HCT116 (cell line): ENCODE measurements at regions not wholly inside any gene's neighbourhood (a gene's known extent, or its start where the extent isn't known, plus 50 kb on each side); places are given as distances from the start of the nearest gene placed in this dataset.

Experiments
- ATAC-seq: fragments of 200-7000 bp; cut with Tn5 transposase; 2 replicates; pipeline ENCODE4 v1.9.1; 2020; ENCODE audit warnings: mild to moderate bottlenecking, moderate library complexity
- BruUV-seq: library from RNA; stranded (reverse); fragments of 400-500 nt; replicated peaks from 2 replicates; lab custom pipeline; 2021; lab: Mats Ljungman, UMichigan
- CTCF ChIA-PET: fragments of 300-600 bp; sonication (Branson Sonifier 250); formaldehyde crosslinking; loops from one replicate; lab custom pipeline; 2021; ENCODE audit warnings: antibody characterized with exemption; lab: Charles Lee
- POLR2A ChIA-PET: fragments of 300-600, 350-600 bp; sonication (Branson Sonifier 250); formaldehyde crosslinking; loops from one replicate; lab custom pipeline; 2021; ENCODE audit warnings: antibody characterized with exemption; lab: Charles Lee
- RAD21 ChIA-PET, 2 experiments: fragments of 300-600 bp; sonication (Branson Sonifier 250); formaldehyde crosslinking; loops; one replicate each; lab custom pipeline; 2023; ENCODE audit warnings: low total read pairs in 2 of 2; ENCODE audit not compliant: uncharacterized antibody in 2 of 2, unreplicated experiment in 2 of 2, low non-redundant PET in 1 of 2; lab: Charles Lee
- DNase-seq: peaks from one replicate; pipeline ENCODE4 v3.0.0-alpha.2; 2010; ENCODE audit warnings: low read depth, low spot score
- H2AFZ ChIP-seq: fragments of 200-600 bp; shearing (Covaris generic), sonication (generic); 2 replicates; pipeline ENCODE4 v1.6.1; 2017; ENCODE audit warnings: low read depth, mixed run types, mixed read lengths, antibody characterized with exemption, low read length; ENCODE audit not compliant: poor library complexity, severe bottlenecking
- H3K27ac ChIP-seq: 2 replicates; pipeline ENCODE4 v1.5.1; 2012; ENCODE audit warnings: low read depth, low read length
- H3K27me3 ChIP-seq: fragments of 200-600 bp; sonication (generic); 2 replicates; pipeline ENCODE4 v1.6.1; 2016; ENCODE audit warnings: mixed run types, low read length, mixed read lengths; ENCODE audit not compliant: insufficient read depth
- H3K36me3 ChIP-seq, 2 experiments: fragments of 200-500 bp in 1 of 2; fragments of 200-600 bp in 1 of 2; sonication (Bioruptor generic) in 1 of 2; sonication (generic) in 1 of 2; 2 replicates each; pipeline versions ENCODE4 v1.5.1 to v1.6.1; 2014 to 2016; ENCODE audit warnings: low read length in 2 of 2, inconsistent platforms in 1 of 2, mixed read lengths in 1 of 2, mixed run types in 1 of 2; ENCODE audit not compliant: insufficient read depth in 2 of 2, control insufficient read depth in 1 of 2
- H3K4me1 ChIP-seq, 2 experiments: fragments of 200-600 bp in 1 of 2; sonication (generic) in 1 of 2; 2 replicates each; pipeline versions ENCODE4 v1.5.1 to v1.6.1; 2012 to 2017; ENCODE audit warnings: low read length in 2 of 2, inconsistent platforms in 1 of 2, mild to moderate bottlenecking in 1 of 2, mixed read lengths in 1 of 2, mixed run types in 1 of 2, moderate library complexity in 1 of 2; ENCODE audit not compliant: insufficient read depth in 2 of 2, control insufficient read depth in 1 of 2
- H3K4me2 ChIP-seq: fragments of 200-600 bp; sonication (generic); 2 replicates; pipeline ENCODE4 v1.6.1; 2017; ENCODE audit warnings: mixed run types, low read length, mixed read lengths
- H3K4me3 ChIP-seq, 2 experiments: fragments of 200-600 bp in 1 of 2; sonication (generic) in 1 of 2; replicated peaks in 1 of 2; 2 replicates each; pipeline ENCODE4 v1.5.1; 2011 to 2016; ENCODE audit warnings: low read length in 2 of 2, control low read depth in 1 of 2, low read depth in 1 of 2, mild to moderate bottlenecking in 1 of 2, mixed read lengths in 1 of 2, mixed run types in 1 of 2
- H3K79me2 ChIP-seq: fragments of 200-600 bp; sonication (generic); 2 replicates; pipeline ENCODE4 v1.6.1; 2017; ENCODE audit warnings: mild to moderate bottlenecking, mixed run types, low read length, moderate library complexity, mixed read lengths; ENCODE audit not compliant: insufficient read depth
- H3K9ac ChIP-seq: fragments of 200-600 bp; sonication (generic); 2 replicates; pipeline ENCODE4 v1.6.1; 2016; ENCODE audit warnings: low read length, mixed read lengths
- H3K9me2 ChIP-seq: fragments of 200-600 bp; sonication (generic), shearing (Covaris generic); 2 replicates; pipeline ENCODE4 v1.6.1; 2017; ENCODE audit warnings: mixed run types, mild to moderate bottlenecking, moderate library complexity; ENCODE audit not compliant: insufficient read depth
- H3K9me3 ChIP-seq, 2 experiments: fragments of 200-500 bp in 1 of 2; fragments of 200-600 bp in 1 of 2; sonication (Bioruptor generic) in 1 of 2; sonication (generic) in 1 of 2; 2 replicates each; pipeline ENCODE4 v1.6.1; 2014 to 2017; ENCODE audit warnings: low read length in 2 of 2, mixed read lengths in 2 of 2, inconsistent platforms in 1 of 2, low read depth in 1 of 2, mild to moderate bottlenecking in 1 of 2, mixed run types in 1 of 2, moderate library complexity in 1 of 2; ENCODE audit not compliant: control insufficient read depth in 1 of 2, insufficient read depth in 1 of 2
- H4K20me1 ChIP-seq: fragments of 200-600 bp; sonication (generic), shearing (Covaris generic); 2 replicates; pipeline ENCODE4 v1.6.1; 2017; ENCODE audit warnings: mixed run types, mild to moderate bottlenecking, moderate library complexity; ENCODE audit not compliant: insufficient read depth
- ATF3 ChIP-seq: IDR thresholded peaks from 2 replicates; pipeline ENCODE4 v1.6.1; 2012
- CBX3 ChIP-seq: IDR thresholded peaks from 2 replicates; pipeline ENCODE4 v1.6.1; 2012; ENCODE audit warnings: low read depth
- CEBPB ChIP-seq: IDR thresholded peaks from 2 replicates; pipeline ENCODE4 v1.6.1; 2012; ENCODE audit warnings: low read depth
- EGR1 ChIP-seq: IDR thresholded peaks from 2 replicates; pipeline ENCODE4 v1.6.1; 2012; ENCODE audit warnings: low read depth
- ELF1 ChIP-seq: IDR thresholded peaks from 2 replicates; pipeline ENCODE4 v1.6.1; 2012; ENCODE audit warnings: low read depth, borderline replicate concordance
- EZH2 ChIP-seq: fragments of 200-600 bp; sonication (generic); IDR thresholded peaks from 2 replicates; pipeline ENCODE4 v1.6.1; 2017; ENCODE audit warnings: antibody characterized with exemption, mixed run types
- EZH2phosphoT487 ChIP-seq: fragments of 200-600 bp; IDR thresholded peaks from 2 replicates; pipeline ENCODE4 v1.6.1; 2018; ENCODE audit warnings: antibody characterized with exemption, borderline replicate concordance
- FOSL1 ChIP-seq: IDR thresholded peaks from 2 replicates; pipeline ENCODE4 v1.6.1; 2012; ENCODE audit warnings: low read depth
- JUND ChIP-seq: IDR thresholded peaks from 2 replicates; pipeline ENCODE4 v1.6.1; 2012
- MAX ChIP-seq: IDR thresholded peaks from 2 replicates; pipeline ENCODE4 v1.6.1; 2012
- POLR2A ChIP-seq: IDR thresholded peaks from 2 replicates; pipeline ENCODE4 v1.7.0; 2011; ENCODE audit warnings: borderline replicate concordance; ENCODE audit not compliant: insufficient read depth, insufficient read length; ENCODE audit errors: extremely low read depth
- RAD21 ChIP-seq: IDR thresholded peaks from 2 replicates; pipeline ENCODE4 v1.6.1; 2012; ENCODE audit warnings: low read depth, mild to moderate bottlenecking
- REST ChIP-seq: IDR thresholded peaks from 2 replicates; pipeline ENCODE4 v1.6.1; 2012; ENCODE audit warnings: low read depth
- SIN3A ChIP-seq: IDR thresholded peaks from 2 replicates; pipeline ENCODE4 v1.6.1; 2012; ENCODE audit warnings: low read depth
- SP1 ChIP-seq: IDR thresholded peaks from 2 replicates; pipeline ENCODE4 v1.6.1; 2012; ENCODE audit warnings: low read depth
- SRF ChIP-seq: IDR thresholded peaks from 2 replicates; pipeline ENCODE4 v1.6.1; 2012; ENCODE audit warnings: low read depth
- TCF7L2 ChIP-seq: IDR thresholded peaks from 2 replicates; pipeline ENCODE4 v1.7.0; 2011; ENCODE audit warnings: borderline replicate concordance, inconsistent platforms; ENCODE audit not compliant: insufficient read depth, insufficient read length; ENCODE audit errors: extremely low read depth
- ZBTB33 ChIP-seq: IDR thresholded peaks from 2 replicates; pipeline ENCODE4 v1.6.1; 2011; ENCODE audit warnings: mild to moderate bottlenecking, low read length, moderate library complexity; ENCODE audit not compliant: insufficient replicate concordance; ENCODE audit errors: extremely low read depth
- ZNF274 ChIP-seq: fragments of 200-500 bp; sonication (Bioruptor generic); IDR thresholded peaks from 2 replicates; pipeline ENCODE4 v1.6.1; 2014; ENCODE audit warnings: mild to moderate bottlenecking, low read depth, low read length, inconsistent platforms
- intact Hi-C: fragments of 100-400 bp; cut with micrococcal nuclease; formaldehyde crosslinking; loops from 2 replicates; pipeline ENCODE4 v1.10.0; 2022
- TF ChIP-seq, protein P1 (sequence below), 3 experiments: fragments of 200-600 bp in 1 of 3; sonication (generic) in 1 of 3; IDR thresholded peaks in 2 of 3; conservative IDR thresholded peaks in 1 of 3; 2 replicates each; pipeline ENCODE4 v1.5.1; 2012 to 2017; ENCODE audit warnings: low read depth in 2 of 3, low read length in 2 of 3, antibody characterized with exemption in 1 of 3, borderline replicate concordance in 1 of 3, control low read depth in 1 of 3, mild to moderate bottlenecking in 1 of 3, mixed read lengths in 1 of 3, mixed run types in 1 of 3, moderate library complexity in 1 of 3; ENCODE audit not compliant: insufficient read depth in 1 of 3

DNA sequence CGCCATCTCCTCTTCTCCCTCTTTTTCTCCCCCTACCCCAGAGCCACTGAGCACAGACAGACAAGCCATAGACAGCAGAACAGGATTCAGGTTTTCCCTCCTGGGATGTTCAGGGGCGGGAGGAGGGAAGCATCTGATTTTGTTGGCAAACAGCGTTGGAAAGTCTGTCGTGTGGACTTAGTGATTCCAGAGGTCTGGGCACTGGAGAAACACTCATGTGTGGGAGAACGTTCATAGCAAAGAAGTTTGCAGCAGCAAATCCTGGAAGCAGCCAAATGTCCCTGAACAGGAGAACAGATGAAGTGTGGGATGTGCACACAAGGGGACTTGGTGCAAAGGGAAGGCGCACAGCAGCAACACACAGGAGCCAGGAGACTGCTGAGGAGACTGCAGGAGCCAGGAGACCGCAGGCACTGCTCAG is 264.1 kb upstream of the CDYL start (continued):
- TF ChIP-seq RAD21 (no peak), TCF7L2 (no peak), SIN3A (no peak), CEBPB (no peak), EZH2phosphoT487 (no peak), EZH2 (no peak)
- TF ChIP-seq, all 23 proteins: peak for 0

DNA sequence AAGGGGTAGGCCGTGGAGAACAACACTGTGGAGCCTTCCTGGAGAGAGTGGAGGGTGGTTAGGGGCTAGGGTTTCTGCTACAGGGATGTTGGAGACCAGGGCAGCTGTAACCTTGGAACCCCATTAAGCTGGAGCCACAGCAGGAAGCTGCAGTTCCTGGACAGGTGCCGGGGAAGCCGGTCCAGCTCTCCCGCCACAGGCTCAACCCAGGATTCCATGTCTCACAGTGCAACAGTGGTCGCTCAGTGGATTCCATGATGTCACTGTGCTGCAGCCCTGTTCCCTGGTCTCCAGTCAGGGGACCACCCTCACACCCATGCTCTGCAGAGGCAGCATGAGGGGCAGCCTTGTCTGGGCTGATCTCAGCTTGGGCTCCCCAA is 264.6 kb upstream of the CDYL start:
- Histone ChIP-seq H3K9ac (no peak overlapping the region), H3K27me3 (no peaks in the 10 kb centered on the region), H3K4me3 (no peak overlapping the region), H3K4me2 (no peak overlapping the region), H3K27ac (no peak overlapping the region), H2AFZ (no peak overlapping the region), H3K4me1 (no peaks in the 10 kb centered on the region), H3K9me2 (no peaks in the 10 kb centered on the region), H3K79me2 (no peaks in the 10 kb centered on the region), H3K36me3 (no peaks in the 10 kb centered on the region), H4K20me1 (no peaks in the 10 kb centered on the region), H3K9me3 (no peaks in the 10 kb centered on the region)
- POLR2A ChIA-PET, result no interaction called here
- intact Hi-C loops, result no loop called here
- BruUV-seq, result no TSS peak
- ATAC-seq (no peak), DNase-seq (no peak)
- CTCF ChIA-PET, result no interaction called here
- RAD21 ChIA-PET, result no interaction called here
- TF ChIP-seq SP1 (no peak), RAD21 (no peak), CBX3 (no peak), ELF1 (no peak), ATF3 (no peak), POLR2A (no peak), SRF (no peak), ZBTB33 (no peak), MAX (no peak), FOSL1 (no peak), ZNF274 (no peak), SIN3A (no peak), EGR1 (no peak), CEBPB (no peak), JUND (no peak), REST (no peak)
- TF ChIP-seq, protein P1, sequence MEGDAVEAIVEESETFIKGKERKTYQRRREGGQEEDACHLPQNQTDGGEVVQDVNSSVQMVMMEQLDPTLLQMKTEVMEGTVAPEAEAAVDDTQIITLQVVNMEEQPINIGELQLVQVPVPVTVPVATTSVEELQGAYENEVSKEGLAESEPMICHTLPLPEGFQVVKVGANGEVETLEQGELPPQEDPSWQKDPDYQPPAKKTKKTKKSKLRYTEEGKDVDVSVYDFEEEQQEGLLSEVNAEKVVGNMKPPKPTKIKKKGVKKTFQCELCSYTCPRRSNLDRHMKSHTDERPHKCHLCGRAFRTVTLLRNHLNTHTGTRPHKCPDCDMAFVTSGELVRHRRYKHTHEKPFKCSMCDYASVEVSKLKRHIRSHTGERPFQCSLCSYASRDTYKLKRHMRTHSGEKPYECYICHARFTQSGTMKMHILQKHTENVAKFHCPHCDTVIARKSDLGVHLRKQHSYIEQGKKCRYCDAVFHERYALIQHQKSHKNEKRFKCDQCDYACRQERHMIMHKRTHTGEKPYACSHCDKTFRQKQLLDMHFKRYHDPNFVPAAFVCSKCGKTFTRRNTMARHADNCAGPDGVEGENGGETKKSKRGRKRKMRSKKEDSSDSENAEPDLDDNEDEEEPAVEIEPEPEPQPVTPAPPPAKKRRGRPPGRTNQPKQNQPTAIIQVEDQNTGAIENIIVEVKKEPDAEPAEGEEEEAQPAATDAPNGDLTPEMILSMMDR (IDR thresholded peaks at IDR 0.05 in 2 of 3, conservative IDR thresholded peaks at IDR 0.05 in 1 of 3; ENCODE audit: borderline replicate concordance in 1 of 3, insufficient read depth in 1 of 3, low read depth in 2 of 3, low read length in 2 of 3), result no peak
